DND-41 (cell line): ENCODE measurements at regions not wholly inside any gene's neighbourhood (a gene's known extent, or its start where the extent isn't known, plus 50 kb on each side); places are given as distances from the start of the nearest gene placed in this dataset.

Source experiments
- ATAC-seq: fragments of 200-7000 bp; cut with Tn5 transposase; 3 replicates; pipeline ENCODE4 v1.9.1; 2021; ENCODE audit warnings: low read depth; ENCODE audit not compliant: insufficient read depth
- DNase-seq: peaks from one replicate; pipeline ENCODE4 v3.0.0-alpha.2; 2020
- H2AFZ ChIP-seq: 2 replicates; pipeline ENCODE4 v1.6.0; 2012; ENCODE audit warnings: low read depth, low read length
- H3K27ac ChIP-seq: 2 replicates; pipeline ENCODE4 v1.5.1; 2012; ENCODE audit warnings: low read length, inconsistent platforms
- H3K27me3 ChIP-seq: fragments of 200-600 bp; sonication (generic); 2 replicates; pipeline ENCODE4 v1.6.0; 2012; ENCODE audit warnings: low read length, mild to moderate bottlenecking, inconsistent platforms; ENCODE audit not compliant: insufficient read depth, poor library complexity
- H3K36me3 ChIP-seq: 2 replicates; pipeline ENCODE4 v1.5.1; 2012; ENCODE audit warnings: low read length, inconsistent platforms; ENCODE audit not compliant: insufficient read depth
- H3K4me1 ChIP-seq: 2 replicates; pipeline ENCODE4 v1.5.1; 2012; ENCODE audit warnings: mild to moderate bottlenecking, low read length; ENCODE audit not compliant: insufficient read depth
- H3K4me2 ChIP-seq: 2 replicates; pipeline ENCODE4 v1.6.0; 2012; ENCODE audit warnings: mild to moderate bottlenecking, moderate library complexity, low read length, inconsistent platforms; ENCODE audit not compliant: insufficient read depth
- H3K4me3 ChIP-seq, 2 experiments: fragments of 200-600 bp in 1 of 2; shearing (Covaris generic) in 1 of 2; 2 replicates each; pipeline ENCODE4 v1.5.1; 2012 to 2016; ENCODE audit warnings: inconsistent platforms in 2 of 2, low read length in 2 of 2, mild to moderate bottlenecking in 2 of 2, low read depth in 1 of 2, moderate library complexity in 1 of 2
- H3K79me2 ChIP-seq: 2 replicates; pipeline ENCODE4 v1.6.0; 2012; ENCODE audit warnings: low read length, inconsistent platforms; ENCODE audit not compliant: insufficient read depth
- H3K9ac ChIP-seq: 2 replicates; pipeline ENCODE4 v1.6.0; 2012; ENCODE audit warnings: low read depth, mild to moderate bottlenecking, inconsistent platforms, low read length, moderate library complexity
- H3K9me3 ChIP-seq: 2 replicates; pipeline ENCODE4 v1.5.1; 2012; ENCODE audit warnings: low read length, moderate library complexity, mild to moderate bottlenecking, inconsistent platforms; ENCODE audit not compliant: insufficient read depth, severe bottlenecking
- H4K20me1 ChIP-seq: 2 replicates; pipeline ENCODE4 v1.6.0; 2012; ENCODE audit warnings: low read length; ENCODE audit not compliant: insufficient read depth
- EZH2 ChIP-seq: IDR thresholded peaks from 3 replicates; pipeline ENCODE4 v1.6.1; 2012; ENCODE audit warnings: borderline replicate concordance, low read depth, mild to moderate bottlenecking, moderate library complexity, low read length, inconsistent platforms; ENCODE audit not compliant: severe bottlenecking
- TF ChIP-seq, protein P1 (sequence below): IDR thresholded peaks from 2 replicates; pipeline ENCODE4 v1.5.1; 2012; ENCODE audit warnings: borderline replicate concordance, low read length, moderate library complexity, mild to moderate bottlenecking; ENCODE audit not compliant: poor library complexity, severe bottlenecking; ENCODE audit errors: extremely low read depth

GRCh38 chr10:59072038-59072437 lies 104.4 kb upstream of the PHYHIPL start:
- no peaks in the 10 kb centered on the region for H3K79me2 ChIP-seq
- H3K9ac ChIP-seq = no peak overlapping the region

DNA sequence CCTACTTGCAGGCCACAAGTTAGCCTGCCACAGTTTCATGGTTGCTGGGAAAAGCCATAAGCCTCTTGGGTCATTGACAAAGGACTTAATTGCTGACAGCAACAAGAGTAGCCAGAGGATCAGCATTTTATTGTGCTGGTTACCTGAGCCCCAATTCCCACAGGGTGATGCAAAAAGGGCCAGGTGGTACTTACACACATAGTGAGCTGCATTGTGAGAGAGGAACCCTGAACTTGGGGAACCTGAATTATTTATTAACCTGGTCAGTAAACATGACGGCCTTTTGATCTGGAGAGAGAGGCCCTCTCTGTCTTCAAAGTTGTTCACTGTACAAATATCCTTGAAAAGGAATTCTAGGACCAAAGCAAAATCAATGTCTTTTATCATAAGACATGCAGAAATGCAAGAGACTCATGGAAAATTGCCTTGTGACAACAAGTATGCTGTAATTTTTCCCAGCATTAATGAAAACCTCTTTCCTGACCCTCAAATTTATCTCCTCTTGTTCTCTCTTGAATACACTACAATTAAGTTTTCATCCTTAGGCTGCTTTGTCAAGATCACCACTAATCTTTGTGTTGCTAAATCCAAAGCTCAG lies 102.9 kb upstream of the PHYHIPL start:
- Histone ChIP-seq H2AFZ (no peak overlapping the region), H3K27ac (no peak overlapping the region), H4K20me1 (no peaks in the 10 kb centered on the region), H3K4me2 (no peak overlapping the region), H3K9ac (no peak overlapping the region), H3K4me3 (no peak overlapping the region), H3K27me3 (no peaks in the 10 kb centered on the region), H3K4me1 (no peaks in the 10 kb centered on the region), H3K9me3 (no peaks in the 10 kb centered on the region), H3K79me2 (no peaks in the 10 kb centered on the region), H3K36me3 (no peaks in the 10 kb centered on the region)
- ATAC-seq (no peak), DNase-seq (no peak)
- TF ChIP-seq, protein P1, sequence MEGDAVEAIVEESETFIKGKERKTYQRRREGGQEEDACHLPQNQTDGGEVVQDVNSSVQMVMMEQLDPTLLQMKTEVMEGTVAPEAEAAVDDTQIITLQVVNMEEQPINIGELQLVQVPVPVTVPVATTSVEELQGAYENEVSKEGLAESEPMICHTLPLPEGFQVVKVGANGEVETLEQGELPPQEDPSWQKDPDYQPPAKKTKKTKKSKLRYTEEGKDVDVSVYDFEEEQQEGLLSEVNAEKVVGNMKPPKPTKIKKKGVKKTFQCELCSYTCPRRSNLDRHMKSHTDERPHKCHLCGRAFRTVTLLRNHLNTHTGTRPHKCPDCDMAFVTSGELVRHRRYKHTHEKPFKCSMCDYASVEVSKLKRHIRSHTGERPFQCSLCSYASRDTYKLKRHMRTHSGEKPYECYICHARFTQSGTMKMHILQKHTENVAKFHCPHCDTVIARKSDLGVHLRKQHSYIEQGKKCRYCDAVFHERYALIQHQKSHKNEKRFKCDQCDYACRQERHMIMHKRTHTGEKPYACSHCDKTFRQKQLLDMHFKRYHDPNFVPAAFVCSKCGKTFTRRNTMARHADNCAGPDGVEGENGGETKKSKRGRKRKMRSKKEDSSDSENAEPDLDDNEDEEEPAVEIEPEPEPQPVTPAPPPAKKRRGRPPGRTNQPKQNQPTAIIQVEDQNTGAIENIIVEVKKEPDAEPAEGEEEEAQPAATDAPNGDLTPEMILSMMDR = no peak
- no peak for TF ChIP-seq EZH2

More at GRCh38 chr10:59072038-59072437, 104.4 kb upstream of the PHYHIPL start:
- ATAC-seq (no peak), DNase-seq (no peak)
- Histone ChIP-seq H3K27ac (no peak overlapping the region), H3K4me3 (no peak overlapping the region), H2AFZ (no peak overlapping the region), H3K4me1 (no peaks in the 10 kb centered on the region), H3K36me3 (no peaks in the 10 kb centered on the region), H3K9me3 (no peaks in the 10 kb centered on the region), H3K4me2 (no peak overlapping the region), H3K27me3 (no peaks in the 10 kb centered on the region), H4K20me1 (no peaks in the 10 kb centered on the region)
- TF ChIP-seq, protein P1 = no peak
- no peak for TF ChIP-seq EZH2

GRCh38 chr10:59075576-59075975 lies 100.9 kb upstream of the PHYHIPL start:
- H3K9me3 ChIP-seq = no peaks in the 10 kb centered on the region
- no peak overlapping the region for H3K9ac ChIP-seq
- H3K79me2 ChIP-seq = no peaks in the 10 kb centered on the region
- ATAC-seq (no peak), DNase-seq (no peak)
- TF ChIP-seq, protein P1 = no peak
- no peak for TF ChIP-seq EZH2
- no peak overlapping the region for H3K4me3 ChIP-seq
- H3K4me1 ChIP-seq = no peaks in the 10 kb centered on the region
- H3K27ac ChIP-seq = no peak overlapping the region
- H3K4me2 ChIP-seq = no peak overlapping the region
- H2AFZ ChIP-seq = no peak overlapping the region
- H4K20me1 ChIP-seq = no peaks in the 10 kb centered on the region
- no peaks in the 10 kb centered on the region for H3K27me3 ChIP-seq
- H3K36me3 ChIP-seq = no peaks in the 10 kb centered on the region

DNA sequence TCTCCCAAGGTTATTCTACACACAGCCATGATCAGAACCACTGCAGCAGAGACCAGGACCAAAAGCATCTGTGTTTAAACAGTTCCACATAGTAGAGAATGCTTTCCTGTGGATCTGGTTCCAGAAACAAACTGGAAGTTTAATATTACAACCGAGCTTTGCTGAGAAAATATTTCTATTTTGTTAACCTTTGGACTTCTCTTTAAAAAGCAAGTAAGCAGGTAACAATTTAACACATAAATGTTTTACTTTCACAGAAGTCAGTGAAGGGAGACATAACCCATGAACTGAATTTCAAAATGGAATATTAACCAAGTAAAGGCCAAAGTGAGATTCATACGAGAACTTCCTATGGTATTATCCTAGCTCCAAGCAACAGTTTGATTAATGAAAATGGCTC lies 98.6 kb upstream of the PHYHIPL start:
- no peaks in the 10 kb centered on the region for H3K4me1 ChIP-seq
- no peak for ATAC-seq
- H2AFZ ChIP-seq = no peak overlapping the region
- H3K36me3 ChIP-seq = no peaks in the 10 kb centered on the region
- no peak overlapping the region for H3K4me2 ChIP-seq
- H3K27ac ChIP-seq = no peak overlapping the region
- H3K79me2 ChIP-seq = no peaks in the 10 kb centered on the region
- H3K9me3 ChIP-seq = no peaks in the 10 kb centered on the region
- H3K27me3 ChIP-seq = no peaks in the 10 kb centered on the region
- no peaks in the 10 kb centered on the region for H4K20me1 ChIP-seq
- DNase-seq = no peak
- no peak overlapping the region for H3K9ac ChIP-seq
- TF ChIP-seq, protein P1 = no peak
- TF ChIP-seq EZH2 = no peak
- no peak overlapping the region for H3K4me3 ChIP-seq
